Activated T-cell treated with anti-CD3 and anti-CD28 coated beads for 24 hours (primary cell): ENCODE measurements at regions not wholly inside any gene's neighbourhood (a gene's known extent, or its start where the extent isn't known, plus 50 kb on each side); places are given as distances from the start of the nearest gene placed in this dataset.
"Not testable (repeated sequence)": the region's sequence is repeated elsewhere in the genome, so short reads cannot be mapped to it uniquely, and the experiment has no call there.

Source experiments
- DNase-seq: peaks from one replicate; pipeline ENCODE4 v3.0.0-alpha.2; 2020; ENCODE audit warnings: low read depth

GRCh38 chr15:58361273-58361759 is 70.5 kb upstream of the LIPC start:
- DNase-seq, result no peak

- no peak for DNase-seq
Observed at GRCh38 chr15:58362262-58362922, 69.4 kb upstream of the LIPC start.

- DNase-seq, result not testable (repeated sequence)
Observed at GRCh38 chr15:58363118-58363517, 68.7 kb upstream of the LIPC start.

- not testable (repeated sequence) for DNase-seq
Observed at GRCh38 chr15:58363673-58364072, 68.1 kb upstream of the LIPC start.

GRCh38 chr15:58365098-58365497 is 66.7 kb upstream of the LIPC start:
- not testable (repeated sequence) for DNase-seq

- no peak for DNase-seq
Observed at GRCh38 chr15:58369261-58369701, 62.5 kb upstream of the LIPC start.

- no peak for DNase-seq
Observed at GRCh38 chr15:58369956-58370355, 61.8 kb upstream of the LIPC start.

GRCh38 chr15:58374147-58374546 is 57.6 kb upstream of the LIPC start:
- DNase-seq, result no peak

GRCh38 chr15:58377193-58377592 is 54.6 kb upstream of the LIPC start:
- DNase-seq, result no peak

GRCh38 chr15:58378241-58379085 is 53.3 kb upstream of the LIPC start:
- DNase-seq, result no peak

- DNase-seq, result not testable (repeated sequence)
Observed at GRCh38 chr15:58379454-58379853, 52.3 kb upstream of the LIPC start.

GRCh38 chr15:58380280-58380945 is 51.4 kb upstream of the LIPC start:
- no peak for DNase-seq

GRCh38 chr15:58381697-58382096 is 50.1 kb upstream of the LIPC start:
- DNase-seq, result no peak
